ENCODE measurements at regions not wholly inside any gene's neighbourhood (a gene's known extent, or its start where the extent isn't known, plus 50 kb on each side); places are given as distances from the start of the nearest gene placed in this dataset.

GRCh38 chr4:163582703-163583102 is 88.2 kb downstream of the TMA16 start:
- DNase-seq (ENCODE audit: low read depth in 4 of 4, low spot score in 3 of 4) = no peak

- no peak for DNase-seq (ENCODE audit: low read depth in 4 of 4, low spot score in 3 of 4)
Measured at GRCh38 chr4:163587867-163588266, 93.4 kb downstream of the TMA16 start.

GRCh38 chr4:163588532-163588931 is 94.0 kb downstream of the TMA16 start:
- no peak for DNase-seq (ENCODE audit: low read depth in 4 of 4, low spot score in 3 of 4)

DNA sequence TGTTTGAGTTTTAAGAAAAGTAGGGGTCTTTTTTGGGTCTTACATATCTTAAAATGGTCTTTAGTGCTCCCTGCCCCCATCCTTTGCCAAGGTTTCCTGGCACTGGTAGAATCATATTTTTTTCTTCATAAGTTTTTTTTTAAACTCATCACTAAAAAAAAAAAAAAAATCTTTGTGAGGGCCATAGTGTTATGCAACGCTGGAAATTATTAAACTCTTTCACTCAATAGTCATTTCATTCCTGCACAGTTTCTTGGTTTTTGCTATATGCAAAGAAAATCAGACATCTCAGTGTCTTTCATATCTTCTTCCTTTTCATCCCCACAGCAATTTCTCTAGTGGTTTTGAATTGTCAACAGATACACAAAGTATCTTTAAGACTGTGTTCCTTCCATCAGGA is 95.6 kb downstream of the TMA16 start:
- no peak for DNase-seq (ENCODE audit: low read depth in 4 of 4, low spot score in 3 of 4)

DNA sequence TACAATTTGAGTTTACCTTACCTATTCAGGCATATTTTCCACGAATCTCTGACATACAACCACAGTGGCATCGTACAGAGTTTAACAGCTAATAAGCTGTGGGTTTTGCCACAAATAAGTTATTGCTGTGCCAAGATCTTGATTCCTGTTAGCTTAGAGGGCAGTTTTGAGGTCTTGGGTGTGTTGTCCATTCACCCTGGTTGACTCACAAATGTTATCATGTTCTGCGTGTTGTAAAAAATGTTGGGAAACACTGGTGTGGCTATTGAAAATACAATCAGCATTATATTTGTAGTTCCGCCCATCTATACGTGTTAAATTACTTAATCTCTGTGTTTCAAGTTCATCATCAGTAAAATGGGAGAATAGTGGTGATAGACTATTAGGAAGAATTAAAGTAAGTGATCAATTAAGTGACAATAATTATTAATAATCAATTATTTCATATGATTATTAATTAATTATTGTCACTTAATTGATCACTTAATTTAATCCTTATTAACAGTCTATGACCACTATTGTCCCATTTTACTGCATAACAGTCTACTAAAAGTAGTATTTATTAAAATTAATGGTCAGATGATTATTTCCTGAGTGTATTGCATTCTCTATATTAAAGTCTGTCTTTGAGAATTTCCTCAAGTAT is 96.3 kb downstream of the TMA16 start:
- no peak for DNase-seq (ENCODE audit: low read depth in 4 of 4, low spot score in 3 of 4)

DNA sequence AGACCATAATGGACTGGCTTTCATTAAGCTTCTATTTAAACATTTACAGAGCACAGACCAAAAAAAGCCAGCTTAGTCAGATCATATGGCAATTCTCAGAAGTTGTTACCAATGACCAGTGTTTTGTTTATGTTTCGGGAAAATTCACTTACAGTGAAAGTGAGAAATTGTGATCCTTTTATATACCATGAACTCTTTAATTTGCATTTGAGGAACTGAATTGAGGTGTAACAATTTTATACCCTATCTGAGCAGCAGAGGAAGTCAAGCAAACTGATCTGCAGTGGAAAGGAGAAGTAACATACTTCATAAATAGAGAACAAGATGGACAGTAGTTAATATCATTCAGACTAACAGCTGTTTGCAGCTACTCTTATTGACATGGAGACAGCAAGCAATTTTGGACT is 97.1 kb downstream of the TMA16 start:
- no peak for DNase-seq (ENCODE audit: low read depth in 4 of 4, low spot score in 3 of 4)

GRCh38 chr4:163592212-163592611 is 97.7 kb downstream of the TMA16 start:
- DNase-seq (ENCODE audit: low read depth in 4 of 4, low spot score in 3 of 4) = no peak

DNA sequence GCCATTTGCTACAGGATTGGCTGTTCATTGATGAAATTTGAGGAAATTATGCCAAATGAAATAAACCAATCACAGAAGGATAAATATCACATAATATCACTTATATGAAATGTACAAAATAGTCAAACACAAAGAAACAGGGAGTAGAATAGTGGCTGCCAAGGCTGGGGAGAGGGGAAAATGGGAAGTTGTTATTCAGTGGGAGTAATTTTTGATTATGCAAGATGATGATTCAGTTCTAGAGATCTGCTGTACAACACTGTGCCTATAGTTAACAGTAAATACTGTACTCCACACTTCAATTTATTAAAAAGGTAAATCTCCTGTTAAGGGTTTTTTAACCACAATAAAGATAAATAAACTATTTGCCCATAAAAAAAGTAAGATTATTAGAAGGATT is 101.1 kb downstream of the TMA16 start:
- DNase-seq (ENCODE audit: low read depth in 4 of 4, low spot score in 3 of 4) = no peak

DNA sequence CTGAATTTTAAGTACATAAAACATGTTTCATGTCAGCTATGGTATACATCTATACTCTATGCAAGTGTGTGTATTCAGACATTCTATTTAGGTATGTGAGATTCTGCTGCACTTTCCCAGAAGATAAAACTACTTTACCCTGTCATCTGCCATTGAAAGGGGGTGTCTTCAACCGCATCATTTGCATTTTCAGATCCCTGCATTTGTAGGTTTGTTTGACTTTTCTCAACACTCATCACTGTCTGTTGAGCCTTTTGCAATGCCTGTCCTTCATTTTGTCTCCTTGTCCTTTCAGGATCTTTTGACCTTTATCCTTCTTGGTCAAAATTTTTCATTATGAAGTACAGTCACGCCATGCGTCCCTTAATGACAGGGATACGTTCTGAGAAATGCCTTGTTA is 103.5 kb downstream of the TMA16 start:
- DNase-seq (ENCODE audit: low read depth in 4 of 4, low spot score in 3 of 4) = no peak

DNA sequence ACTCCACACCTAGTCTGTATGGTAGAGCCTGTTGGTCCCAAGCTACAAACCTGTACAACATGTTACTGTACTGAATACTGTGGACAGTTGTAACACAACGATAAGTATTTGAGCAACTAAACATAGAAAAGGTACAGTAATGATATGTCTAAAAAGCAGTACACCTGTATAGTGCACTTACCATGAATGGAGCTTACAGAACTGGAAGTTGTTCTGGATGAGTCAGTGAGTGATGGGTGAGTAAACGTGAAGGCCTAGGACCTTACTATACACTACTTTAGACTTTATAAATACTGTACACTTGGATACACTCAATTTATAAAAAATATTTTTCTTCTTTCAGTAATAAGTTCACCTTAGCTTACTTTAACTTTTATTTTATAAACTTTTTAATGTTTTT is 104.0 kb downstream of the TMA16 start:
- no peak for DNase-seq (ENCODE audit: low read depth in 4 of 4, low spot score in 3 of 4)

DNA sequence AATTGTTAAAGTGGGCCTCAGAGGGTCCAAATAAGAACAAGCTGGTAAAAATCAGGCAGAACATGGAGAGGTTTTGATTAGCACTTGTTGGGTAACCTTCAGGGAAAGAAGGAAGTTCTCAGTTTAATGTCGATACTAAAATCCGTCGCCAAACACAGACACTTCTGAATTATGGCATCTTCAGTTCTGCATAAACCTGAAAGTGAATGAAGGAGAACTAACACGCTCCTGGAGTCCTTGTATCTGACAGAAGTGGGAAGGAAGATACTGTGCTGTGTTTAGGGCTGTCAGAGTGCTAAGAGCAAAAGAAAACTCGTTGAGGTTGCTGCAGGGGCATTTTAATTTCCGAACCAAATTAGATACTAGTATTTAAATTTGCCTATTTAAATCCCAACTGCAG is 106.2 kb downstream of the TMA16 start:
- no peak for DNase-seq (ENCODE audit: low read depth in 4 of 4, low spot score in 3 of 4)

DNA sequence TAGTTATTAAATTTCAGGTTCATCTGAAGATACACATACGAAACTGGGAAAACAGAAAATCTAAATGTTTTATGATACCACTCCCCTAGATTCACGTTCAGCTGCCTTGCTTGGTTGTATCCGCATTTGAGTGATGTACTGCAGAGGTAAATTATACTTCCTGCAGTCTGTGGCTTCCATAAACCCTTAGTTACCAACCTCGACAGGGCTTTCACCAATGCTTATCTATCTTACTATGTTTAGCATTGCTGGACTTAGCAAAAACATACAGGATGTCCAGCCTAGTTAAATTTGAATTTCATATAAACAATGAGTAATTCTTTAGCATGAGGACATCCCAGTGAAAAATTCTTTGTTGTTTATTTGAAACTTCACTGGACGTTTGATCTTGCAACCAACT is 108.8 kb downstream of the TMA16 start:
- no peak for DNase-seq (ENCODE audit: low read depth in 4 of 4, low spot score in 3 of 4)

GRCh38 chr4:163606896-163607691 is 112.6 kb downstream of the TMA16 start:
- no peak for DNase-seq (ENCODE audit: low read depth in 4 of 4, low spot score in 3 of 4)

DNA sequence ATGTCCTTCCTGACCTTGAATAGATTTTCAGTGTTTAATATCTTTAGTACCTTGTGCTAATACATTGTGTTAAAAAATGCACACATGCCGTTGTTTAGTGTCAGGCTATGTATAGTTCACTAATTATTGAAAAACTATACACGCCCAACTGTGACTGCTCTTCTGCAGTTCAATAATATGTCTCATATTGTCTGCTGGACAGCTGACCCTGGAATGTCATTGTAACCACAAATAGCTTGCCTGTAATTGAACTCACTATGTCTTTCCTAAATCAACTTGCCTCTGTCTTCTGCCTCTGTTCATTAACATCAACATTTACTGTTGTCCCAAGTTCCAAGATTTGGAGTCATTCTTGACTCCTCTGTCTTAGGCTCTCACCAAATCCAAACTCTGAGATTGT is 114.5 kb downstream of the TMA16 start:
- no peak for DNase-seq (ENCODE audit: low read depth in 4 of 4, low spot score in 3 of 4)

- DNase-seq (ENCODE audit: low read depth in 4 of 4, low spot score in 3 of 4) = no peak
Measured at GRCh38 chr4:163610648-163611047, 116.2 kb downstream of the TMA16 start.

DNA sequence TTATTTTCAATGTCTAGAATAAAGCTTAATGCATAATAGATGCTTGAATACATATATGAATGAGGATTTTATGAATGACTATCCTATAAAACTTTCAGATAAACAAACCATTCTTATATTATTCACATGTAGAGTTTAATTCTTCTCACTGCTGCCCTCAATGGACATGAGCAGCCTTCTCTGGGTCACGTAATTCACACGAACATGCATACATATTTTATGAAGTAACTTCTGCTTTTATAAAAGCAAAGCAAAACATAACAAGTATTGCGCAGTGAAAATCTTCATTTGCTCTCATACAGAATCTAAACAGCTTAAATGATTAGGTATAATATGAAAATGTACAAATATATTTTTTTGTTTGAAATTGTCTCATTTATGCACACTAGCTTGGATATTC is 116.7 kb downstream of the TMA16 start:
- no peak for DNase-seq (ENCODE audit: low read depth in 4 of 4, low spot score in 3 of 4)

DNA sequence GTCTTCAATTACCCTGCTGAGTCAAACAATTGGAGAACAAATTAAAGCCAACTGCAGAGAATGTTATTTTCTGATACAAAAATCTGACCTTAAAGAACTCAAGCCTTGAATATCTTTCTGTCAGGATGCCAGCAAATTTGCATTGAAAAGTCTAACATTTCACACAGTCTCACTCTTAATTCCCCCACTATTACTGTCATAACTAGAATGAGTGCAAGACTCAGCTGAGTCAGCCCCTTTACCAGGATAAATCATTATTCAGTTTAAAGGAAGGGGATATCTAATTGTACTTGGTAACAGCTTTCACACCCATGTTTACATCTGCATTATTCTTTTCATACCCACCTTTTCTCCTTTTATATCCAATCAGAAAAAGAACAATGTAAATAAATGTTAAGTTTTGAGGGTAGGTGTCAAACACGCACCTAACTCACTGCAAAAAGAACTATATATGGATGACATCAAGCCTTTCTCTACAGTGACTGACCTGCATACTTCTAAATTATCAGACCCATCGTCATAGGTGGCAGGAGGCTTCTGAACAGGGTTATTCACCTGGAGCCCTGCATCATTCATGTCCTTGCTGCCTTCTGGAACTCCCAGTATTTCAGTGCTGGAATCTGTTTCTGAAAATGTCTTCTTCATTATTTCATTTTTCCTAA is 117.4 kb downstream of the TMA16 start:
- no peak for DNase-seq (ENCODE audit: low read depth in 4 of 4, low spot score in 3 of 4)

- DNase-seq (ENCODE audit: low read depth in 4 of 4, low spot score in 3 of 4) = no peak
Measured at GRCh38 chr4:163612762-163613161, 118.3 kb downstream of the TMA16 start.

GRCh38 chr4:163613383-163613782 is 118.9 kb downstream of the TMA16 start:
- DNase-seq (ENCODE audit: low read depth in 4 of 4, low spot score in 3 of 4) = no peak

DNA sequence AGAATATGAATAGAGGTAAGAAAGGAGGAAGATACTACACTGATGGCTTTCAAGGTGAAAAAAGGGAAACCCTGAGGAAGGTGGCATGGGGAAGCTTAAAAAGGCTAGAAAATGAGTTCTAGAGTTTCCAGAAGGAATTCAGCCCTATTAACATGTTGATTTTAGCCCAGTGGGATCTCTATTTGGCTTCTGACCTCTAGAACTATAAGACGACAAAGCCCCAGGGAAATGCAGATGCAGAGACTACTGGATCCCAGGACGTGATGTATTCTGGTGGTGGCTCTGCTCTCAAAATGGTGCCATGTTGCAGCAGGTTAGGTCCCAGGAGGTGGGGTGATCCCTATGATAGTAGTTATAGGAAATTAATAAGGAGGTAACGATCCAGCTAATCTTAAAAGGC is 120.4 kb downstream of the TMA16 start:
- DNase-seq (ENCODE audit: low read depth in 4 of 4, low spot score in 3 of 4) = no peak

DNA sequence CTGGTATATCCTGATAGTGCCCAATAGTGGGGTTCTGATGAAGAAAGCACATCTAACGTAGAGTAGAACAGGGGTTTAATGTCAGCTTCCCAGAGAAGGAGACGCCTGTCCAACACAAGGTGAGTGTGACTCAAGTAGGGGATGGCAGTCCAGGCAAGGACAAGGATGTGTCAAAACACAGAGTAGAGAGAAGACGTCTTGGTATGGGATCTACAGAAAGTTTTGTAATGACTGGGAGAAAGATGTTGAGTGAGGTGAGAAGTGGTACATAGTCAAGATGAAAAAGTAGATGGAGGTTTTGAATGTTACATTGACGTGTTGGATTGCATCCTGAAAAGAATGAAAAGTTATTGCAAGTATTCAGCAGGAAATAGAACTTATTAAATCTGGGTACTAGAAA is 124.4 kb downstream of the TMA16 start:
- no peak for DNase-seq (ENCODE audit: low read depth in 4 of 4, low spot score in 3 of 4)

DNA sequence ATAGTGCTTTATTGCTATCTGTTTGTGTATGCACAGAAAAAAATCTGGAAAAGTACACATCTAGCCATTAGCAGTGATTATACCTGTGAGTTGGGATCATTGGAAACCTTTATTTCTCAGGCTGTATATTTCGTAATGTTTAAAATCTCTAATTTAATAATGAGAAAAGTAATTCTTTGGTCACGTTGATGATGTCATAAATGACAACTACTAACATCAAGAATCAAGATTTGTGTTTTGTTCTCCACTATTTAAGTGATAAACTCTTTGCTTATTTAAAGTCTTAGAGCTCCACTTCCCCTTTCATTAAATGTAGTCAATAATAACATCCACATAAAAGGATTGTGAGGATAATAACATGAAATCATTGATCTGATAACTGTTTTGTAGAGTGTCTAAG is 126.2 kb downstream of the TMA16 start:
- DNase-seq (ENCODE audit: low read depth in 4 of 4, low spot score in 3 of 4) = no peak

All from left renal pelvis (tissue), 4 donors.